Colonic mucosa (tissue), 4 donors: ENCODE measurements at regions not wholly inside any gene's neighbourhood (a gene's known extent, or its start where the extent isn't known, plus 50 kb on each side); places are given as distances from the start of the nearest gene placed in this dataset.
A peak's percentile ranks its signal among the peaks of the same experiment; 100 is the strongest.

Source experiments
- DNase-seq: peaks from one replicate; pipeline ENCODE4 v3.0.0-alpha.2; 2020
- H3K27ac ChIP-seq: fragments of 200-600 bp; one replicate; pipeline ENCODE4 v1.8.0; 2021
- H3K27me3 ChIP-seq: fragments of 200-600 bp; one replicate; pipeline ENCODE4 v1.8.0; 2021
- H3K36me3 ChIP-seq: fragments of 200-600 bp; one replicate; pipeline ENCODE4 v1.8.0; 2021
- H3K4me1 ChIP-seq: fragments of 200-600 bp; one replicate; pipeline ENCODE4 v1.8.0; 2021; ENCODE audit warnings: mild to moderate bottlenecking
- H3K4me3 ChIP-seq: fragments of 200-600 bp; one replicate; pipeline ENCODE4 v1.8.0; 2021
- H3K9ac ChIP-seq, 2 donors: one replicate each; pipeline ENCODE4 v1.7.0; 2013; ENCODE audit warnings: control low read depth in 2 of 2, low read depth in 2 of 2, low read length in 2 of 2
- H3K9me3 ChIP-seq: fragments of 200-600 bp; one replicate; pipeline ENCODE4 v1.8.0; 2021
- CTCF ChIP-seq: fragments of 200-600 bp; IDR thresholded peaks from one replicate; pipeline ENCODE4 v1.8.0; 2022; ENCODE audit warnings: antibody characterized with exemption, mild to moderate bottlenecking
- intact Hi-C: fragments of 100-400 bp; cut with DNase I; formaldehyde crosslinking; loops from one replicate; pipeline ENCODE4 v1.14.1; 2022
- donor health status: healthy.
- donor health status: DM: no; HTN: no; CAD: no.
- donor health status: DM: no; HTN: no; CAD: no.

- Histone ChIP-seq H3K36me3 (no peaks in the 10 kb centered on the region), H3K27ac (no peak overlapping the region), H3K4me1 (no peaks in the 10 kb centered on the region), H3K4me3 (no peak overlapping the region), H3K9me3 (no peaks in the 10 kb centered on the region), H3K9ac (no peak overlapping the region), H3K27me3 (no peaks in the 10 kb centered on the region)
- intact Hi-C loops, result no loop called here
- DNase-seq, result no peak
- TF ChIP-seq CTCF, result no peak
Measured at GRCh38 chr7:106170651-106171050, 58.5 kb upstream of the SYPL1 start.

GRCh38 chr7:106169821-106170610 lies 57.9 kb upstream of the SYPL1 start:
- H3K36me3 ChIP-seq, result no peaks in the 10 kb centered on the region
- no peak for DNase-seq
- H3K27ac ChIP-seq, result no peak overlapping the region
- H3K9ac ChIP-seq, result no peak overlapping the region
- intact Hi-C loops, result no loop called here
- H3K9me3 ChIP-seq, result no peaks in the 10 kb centered on the region
- no peak overlapping the region for H3K4me3 ChIP-seq
- TF ChIP-seq CTCF, result no peak
- no peaks in the 10 kb centered on the region for H3K4me1 ChIP-seq
- no peaks in the 10 kb centered on the region for H3K27me3 ChIP-seq

- no peaks in the 10 kb centered on the region for H3K9me3 ChIP-seq
- H3K27me3 ChIP-seq, result no peaks in the 10 kb centered on the region
- H3K9ac ChIP-seq, result no peak overlapping the region
- intact Hi-C loops, result no loop called here
- TF ChIP-seq CTCF, result no peak
- H3K36me3 ChIP-seq, result no peaks in the 10 kb centered on the region
- no peak overlapping the region for H3K27ac ChIP-seq
- no peaks in the 10 kb centered on the region for H3K4me1 ChIP-seq
- no peak overlapping the region for H3K4me3 ChIP-seq
- no peak for DNase-seq
Measured at GRCh38 chr7:106167439-106168136, 55.5 kb upstream of the SYPL1 start.

GRCh38 chr7:106166651-106167342 lies 54.7 kb upstream of the SYPL1 start:
- Histone ChIP-seq H3K9me3 (no peaks in the 10 kb centered on the region), H3K4me1 (no peaks in the 10 kb centered on the region), H3K9ac (no peak overlapping the region), H3K27ac (no peak overlapping the region), H3K36me3 (no peaks in the 10 kb centered on the region), H3K4me3 (no peak overlapping the region), H3K27me3 (no peaks in the 10 kb centered on the region)
- peak; percentile 74 for TF ChIP-seq CTCF
- intact Hi-C loops, result no loop called here
- peak; percentile 70 for DNase-seq

- no peak overlapping the region for H3K27ac ChIP-seq
- intact Hi-C loops, result no loop called here
- no peaks in the 10 kb centered on the region for H3K4me1 ChIP-seq
- no peak overlapping the region for H3K9ac ChIP-seq
- H3K9me3 ChIP-seq, result no peaks in the 10 kb centered on the region
- no peak overlapping the region for H3K4me3 ChIP-seq
- TF ChIP-seq CTCF, result no peak
- DNase-seq, result no peak
- no peaks in the 10 kb centered on the region for H3K36me3 ChIP-seq
- no peaks in the 10 kb centered on the region for H3K27me3 ChIP-seq
Measured at GRCh38 chr7:106165337-106165736, 53.2 kb upstream of the SYPL1 start.
